H1 (cell line): ENCODE measurements at regions not wholly inside any gene's neighbourhood (a gene's known extent, or its start where the extent isn't known, plus 50 kb on each side); places are given as distances from the start of the nearest gene placed in this dataset.

ENCODE experiments used
- CTCF ChIA-PET: fragments of 300-600 bp; sonication (Branson Sonifier 250); formaldehyde crosslinking; loops from one replicate; lab custom pipeline; 2021; ENCODE audit not compliant: partially characterized antibody; lab: Charles Lee
- POLR2A ChIA-PET: fragments of 300-600 bp; sonication (Branson Sonifier 250); formaldehyde crosslinking; loops from one replicate; lab custom pipeline; 2021; ENCODE audit warnings: inconsistent platforms; ENCODE audit not compliant: partially characterized antibody; lab: Charles Lee
- DNase-seq, 2 experiments: peaks; one replicate each; pipeline versions ENCODE4 v3.0.0 to v3.0.0-alpha.2; 2010 to 2022; ENCODE audit warnings: low spot score in 2 of 2, low read depth in 1 of 2, mixed read lengths in 1 of 2
- FAIRE-seq: peaks from 2 replicates; lab custom pipeline; 2011; peaks lifted over from hg19 to GRCh38; lab: Jason Lieb, UNC
- H2AFZ ChIP-seq: 2 replicates; pipeline ENCODE4 v1.8.1; 2012; ENCODE audit warnings: low read length, inconsistent platforms
- H2AK5ac ChIP-seq: 2 replicates; pipeline ENCODE4 v1.6.1; 2013; ENCODE audit warnings: low read depth, low read length
- H2BK120ac ChIP-seq: replicated peaks from 2 replicates; pipeline ENCODE3; 2013; ENCODE audit warnings: low read depth, low read length, inconsistent platforms
- H2BK12ac ChIP-seq: 2 replicates; pipeline ENCODE4 v1.6.1; 2013; ENCODE audit warnings: low read depth, low read length
- H2BK15ac ChIP-seq: 2 replicates; pipeline ENCODE4 v1.6.1; 2013; ENCODE audit warnings: low read length
- H2BK20ac ChIP-seq: 2 replicates; pipeline ENCODE4 v1.6.1; 2013; ENCODE audit warnings: low read length
- H2BK5ac ChIP-seq: 2 replicates; pipeline ENCODE4 v1.6.1; 2013; ENCODE audit warnings: low read depth, low read length
- H3K14ac ChIP-seq: 2 replicates; pipeline ENCODE4 v1.6.1; 2013; ENCODE audit warnings: inconsistent platforms; ENCODE audit not compliant: insufficient read length
- H3K18ac ChIP-seq: 2 replicates; pipeline ENCODE4 v1.6.1; 2013; ENCODE audit warnings: low read length; ENCODE audit errors: extremely low read depth
- H3K23ac ChIP-seq: 2 replicates; pipeline ENCODE4 v1.6.1; 2013; ENCODE audit warnings: inconsistent platforms; ENCODE audit not compliant: insufficient read length
- H3K23me2 ChIP-seq: 2 replicates; pipeline ENCODE4 v1.6.1; 2013; ENCODE audit warnings: low read depth, low read length
- H3K27ac ChIP-seq: 2 replicates; pipeline ENCODE4 v1.6.1; 2011; ENCODE audit warnings: low read depth, low read length, inconsistent platforms
- H3K27me3 ChIP-seq, 4 experiments: replicated peaks in 1 of 4; 1 replicate in 1 of 4; 2 replicates in 3 of 4; pipeline versions ENCODE4 v1.6.1 to v1.8.1; 2011 to 2013; ENCODE audit warnings: low read length in 3 of 4, mild to moderate bottlenecking in 3 of 4, inconsistent platforms in 2 of 4, mixed read lengths in 2 of 4, moderate library complexity in 1 of 4; ENCODE audit not compliant: control insufficient read depth in 3 of 4, insufficient read depth in 3 of 4; ENCODE audit errors: extremely low read depth in 1 of 4
- H3K36me3 ChIP-seq, 4 experiments: 2 replicates each; pipeline versions ENCODE4 v1.6.1 to v1.8.1; 2011 to 2013; ENCODE audit warnings: mild to moderate bottlenecking in 4 of 4, low read length in 3 of 4, moderate library complexity in 2 of 4, control low read depth in 1 of 4, inconsistent platforms in 1 of 4; ENCODE audit not compliant: insufficient read depth in 4 of 4, control insufficient read depth in 2 of 4
- H3K4ac ChIP-seq: replicated peaks from 2 replicates; pipeline ENCODE3; 2013; ENCODE audit warnings: low read length, low read depth, mixed read lengths, inconsistent platforms; ENCODE audit not compliant: insufficient read length
- H3K4me1 ChIP-seq, 4 experiments: replicated peaks in 1 of 4; 1 replicate in 1 of 4; 2 replicates in 3 of 4; pipeline versions ENCODE4 v1.6.1 to v1.8.1; 2011 to 2013; ENCODE audit warnings: low read length in 3 of 4, inconsistent platforms in 2 of 4, mixed read lengths in 1 of 4; ENCODE audit not compliant: insufficient read depth in 4 of 4, control insufficient read depth in 3 of 4
- H3K4me2 ChIP-seq, 2 experiments: 2 replicates each; pipeline versions ENCODE4 v1.6.1 to v1.8.1; 2011 to 2013; ENCODE audit warnings: low read depth in 2 of 2, low read length in 2 of 2, control low read depth in 1 of 2, inconsistent platforms in 1 of 2, mild to moderate bottlenecking in 1 of 2; ENCODE audit not compliant: insufficient read depth in 1 of 2
- H3K4me3 ChIP-seq, 4 experiments: fragments of 200-600, 300-600 bp in 1 of 4; sonication (generic), shearing (Covaris generic), sonication (Bioruptor Twin) in 1 of 4; 2 replicates each; pipeline versions ENCODE4 v1.5.1 to v1.8.1; 2011 to 2016; ENCODE audit warnings: low read length in 4 of 4, low read depth in 3 of 4, control low read depth in 2 of 4, inconsistent platforms in 2 of 4, mild to moderate bottlenecking in 2 of 4, mixed read lengths in 1 of 4, moderate library complexity in 1 of 4; ENCODE audit not compliant: insufficient read depth in 2 of 4; ENCODE audit errors: extremely low read depth in 1 of 4
- H3K56ac ChIP-seq: replicated peaks from 2 replicates; pipeline ENCODE3; 2013; ENCODE audit warnings: low read depth, mild to moderate bottlenecking, mixed read lengths, low read length, inconsistent platforms; ENCODE audit not compliant: insufficient read length
- H3K79me1 ChIP-seq: 2 replicates; pipeline ENCODE4 v1.6.1; 2013; ENCODE audit warnings: low read depth, low read length, control low read depth
- H3K79me2 ChIP-seq, 2 experiments: 2 replicates each; pipeline versions ENCODE4 v1.6.1 to v1.8.1; 2012 to 2013; ENCODE audit warnings: low read length in 2 of 2, mild to moderate bottlenecking in 2 of 2, inconsistent platforms in 1 of 2; ENCODE audit not compliant: insufficient read depth in 2 of 2, control insufficient read depth in 1 of 2
- H3K9ac ChIP-seq, 4 experiments: replicated peaks in 1 of 4; 1 replicate in 1 of 4; 2 replicates in 3 of 4; pipeline versions ENCODE4 v1.6.1 to v1.8.1; 2011 to 2013; ENCODE audit warnings: low read depth in 3 of 4, low read length in 3 of 4, control low read depth in 2 of 4, mild to moderate bottlenecking in 2 of 4, moderate library complexity in 2 of 4, inconsistent platforms in 1 of 4; ENCODE audit errors: extremely low read depth in 1 of 4
- H3K9me3 ChIP-seq, 2 experiments: 2 replicates each; pipeline versions ENCODE4 v1.6.1 to v1.8.1; 2012 to 2013; ENCODE audit warnings: mild to moderate bottlenecking in 2 of 2, moderate library complexity in 2 of 2, control low read depth in 1 of 2, inconsistent platforms in 1 of 2, low read depth in 1 of 2, low read length in 1 of 2, mixed read lengths in 1 of 2; ENCODE audit not compliant: insufficient read depth in 2 of 2
- H4K20me1 ChIP-seq, 2 experiments: replicated peaks in 1 of 2; 2 replicates each; pipeline versions ENCODE3 to v1.8.1; 2011 to 2013; ENCODE audit warnings: inconsistent platforms in 2 of 2, low read length in 2 of 2, mild to moderate bottlenecking in 1 of 2; ENCODE audit not compliant: insufficient read depth in 2 of 2, control insufficient read depth in 1 of 2
- H4K5ac ChIP-seq: 2 replicates; pipeline ENCODE4 v1.6.1; 2013; ENCODE audit warnings: low read length, low read depth, mixed read lengths, inconsistent platforms; ENCODE audit not compliant: insufficient read length
- H4K8ac ChIP-seq: 2 replicates; pipeline ENCODE4 v1.8.0; 2013; ENCODE audit warnings: mild to moderate bottlenecking, moderate library complexity, low read length, inconsistent platforms; ENCODE audit not compliant: insufficient read depth; ENCODE audit errors: extremely low read depth
- H4K91ac ChIP-seq: replicated peaks from 2 replicates; pipeline ENCODE3; 2013; ENCODE audit warnings: low read length, mixed read lengths, inconsistent platforms; ENCODE audit not compliant: insufficient read length
- BCL11A ChIP-seq, 2 experiments: IDR thresholded peaks; one replicate each; pipeline ENCODE4 v1.6.1; 2011; ENCODE audit warnings: low read depth in 2 of 2, low read length in 2 of 2, mild to moderate bottlenecking in 2 of 2
- CHD1 ChIP-seq: IDR thresholded peaks from 2 replicates; pipeline ENCODE4 v1.6.1; 2012; ENCODE audit warnings: low read depth, low read length, improper control_type of control experiment
- EGR1 ChIP-seq: IDR thresholded peaks from 2 replicates; pipeline ENCODE4 v1.6.1; 2011; ENCODE audit warnings: low read depth, low read length, borderline replicate concordance
- EP300 ChIP-seq, 2 experiments: IDR thresholded peaks; 1 replicate in 1 of 2; 2 replicates in 1 of 2; pipeline ENCODE4 v1.6.1; 2011 to 2012; ENCODE audit warnings: low read depth in 2 of 2, low read length in 2 of 2, mild to moderate bottlenecking in 2 of 2, borderline replicate concordance in 1 of 2, inconsistent platforms in 1 of 2, moderate library complexity in 1 of 2
- EZH2 ChIP-seq: fragments of 200-600 bp; sonication (generic); IDR thresholded peaks from 2 replicates; pipeline ENCODE4 v1.7.1; 2012; ENCODE audit warnings: low read depth, mild to moderate bottlenecking, moderate library complexity, low read length, inconsistent platforms; ENCODE audit not compliant: severe bottlenecking
- FOSL1 ChIP-seq: IDR thresholded peaks from 2 replicates; pipeline ENCODE4 v1.6.1; 2011; ENCODE audit warnings: mild to moderate bottlenecking, low read depth, low read length, moderate library complexity; ENCODE audit not compliant: insufficient read depth
- HDAC2 ChIP-seq, 2 experiments: fragments of 300-600 bp in 1 of 2; sonication (generic) in 1 of 2; IDR thresholded peaks; 2 replicates each; pipeline ENCODE4 v1.6.1; 2011 to 2012; ENCODE audit warnings: low read depth in 2 of 2, low read length in 2 of 2, mild to moderate bottlenecking in 2 of 2, moderate library complexity in 2 of 2, borderline replicate concordance in 1 of 2, inconsistent platforms in 1 of 2
- JUN ChIP-seq: IDR thresholded peaks from 2 replicates; pipeline ENCODE4 v1.6.1; 2011; ENCODE audit warnings: low read depth, mild to moderate bottlenecking, improper control_type of control experiment, low read length
- KDM5A ChIP-seq: fragments of 200-600 bp; IDR thresholded peaks from 2 replicates; pipeline ENCODE4 v1.7.1; 2012; ENCODE audit warnings: mild to moderate bottlenecking, low read length, inconsistent platforms, mixed read lengths
- NRF1 ChIP-seq: IDR thresholded peaks from 2 replicates; pipeline ENCODE4 v1.6.1; 2011; ENCODE audit warnings: mild to moderate bottlenecking, low read depth, low read length, improper control_type of control experiment
- POLR2AphosphoS5 ChIP-seq: IDR thresholded peaks from 2 replicates; pipeline ENCODE4 v1.6.1; 2011; ENCODE audit warnings: low read depth, low read length
- SIRT6 ChIP-seq: IDR thresholded peaks from one replicate; pipeline ENCODE4 v1.7.1; 2012; ENCODE audit warnings: low read length, inconsistent platforms
- YY1 ChIP-seq: IDR thresholded peaks from 2 replicates; pipeline ENCODE4 v1.6.1; 2011; ENCODE audit warnings: low read depth, mild to moderate bottlenecking, low read length
- WGBS, 2 experiments: shearing (Covaris generic) in 1 of 2; methylation state at CpG; one replicate each; pipeline versions ENCODE4 v1.1.6 to v1.1.7; 2013 to 2015; ENCODE audit warnings: low lambda C conversion rate in 2 of 2, mixed read lengths in 2 of 2, inconsistent platforms in 1 of 2, low coverage in 1 of 2, missing lambda C conversion rate in 1 of 2; ENCODE audit not compliant: insufficient replicate concordance in 2 of 2, insufficient coverage in 1 of 2, insufficient read length in 1 of 2; ENCODE audit errors: extremely low coverage in 1 of 2, missing lambda C conversion rate in 1 of 2; 5-methylcytosine and 5-hydroxymethylcytosine counted together

DNA sequence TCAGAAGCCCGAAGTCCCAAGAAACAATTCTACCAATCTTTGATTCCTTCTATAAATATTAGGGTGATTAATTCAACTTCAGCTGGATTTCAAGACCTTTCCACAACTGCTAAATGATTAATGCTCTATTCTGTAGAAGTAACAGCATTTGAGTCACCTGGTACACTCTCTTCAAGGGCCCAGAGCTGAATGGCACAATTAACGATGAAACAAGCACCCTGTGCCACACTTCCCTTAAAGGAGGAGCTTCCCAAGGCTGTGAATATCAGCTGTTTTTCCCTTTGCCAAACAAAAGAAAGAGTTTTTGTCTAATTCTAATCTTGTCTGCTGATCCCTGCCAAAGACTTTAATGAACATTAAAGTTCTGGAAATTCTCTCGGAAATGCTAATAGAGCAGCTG is 56.0 kb downstream of the BOD1L2 start:
- Histone ChIP-seq H2BK120ac (no peak overlapping the region), H2BK15ac (no peak overlapping the region), H2BK5ac (no peak overlapping the region), H4K8ac (no peak overlapping the region), H2BK20ac (no peak overlapping the region), H3K4me3 (no peak overlapping the region), H2AK5ac (no peak overlapping the region), H3K23me2 (no peaks in the 10 kb centered on the region), H3K9me3 (no peaks in the 10 kb centered on the region), H3K79me2 (no peaks in the 10 kb centered on the region), H3K9ac (no peak overlapping the region), H3K4me1 (peaks cover 0 to 9% (median 4%) of the 10 kb centered on the region in 4 experiments; a peak in 4 of 7 replicates), H4K5ac (no peak overlapping the region), H3K27me3 (no peaks in the 10 kb centered on the region; a peak in 1 of 7 replicates), H3K79me1 (no peaks in the 10 kb centered on the region), H3K18ac (no peak overlapping the region), H2BK12ac (no peak overlapping the region), H4K20me1 (no peaks in the 10 kb centered on the region), H3K56ac (no peak overlapping the region), H3K27ac (no peak overlapping the region), H3K23ac (no peak overlapping the region), H3K14ac (no peak overlapping the region), H2AFZ (no peak overlapping the region), H3K4ac (no peak overlapping the region), H4K91ac (no peak overlapping the region), H3K36me3 (no peaks in the 10 kb centered on the region), H3K4me2 (no peak overlapping the region)
- no peak for FAIRE-seq
- WGBS, 2 experiments: 84% methylated on average over 3 of the region's 3 CpGs; no CpG with 5 or more reads in 1 of the 2 experiments
- ChIA-PET POLR2A (no interaction called here), CTCF (interaction anchor here (1.2 kb wide), 1 partner anchor 29 kb away, joined by 5 read pairs; no protein-coding TSS in a partner anchor)
- no peak for DNase-seq
- TF ChIP-seq CHD1: no peak
- no peak for TF ChIP-seq KDM5A
- no peak for TF ChIP-seq YY1
- TF ChIP-seq EGR1: no peak
- TF ChIP-seq NRF1: no peak
- no peak for TF ChIP-seq EZH2
- no peak for TF ChIP-seq FOSL1
- no peak for TF ChIP-seq SIRT6
- no peak for TF ChIP-seq HDAC2 (IDR thresholded peaks at IDR 0.05; ENCODE audit: borderline replicate concordance in 1 of 2, low read depth in 2 of 2, low read length in 2 of 2)
- TF ChIP-seq POLR2AphosphoS5: no peak
- TF ChIP-seq JUN: no peak
- no peak for TF ChIP-seq EP300 (IDR thresholded peaks at IDR 0.05; ENCODE audit: borderline replicate concordance in 1 of 2, low read depth in 2 of 2, low read length in 2 of 2)
- TF ChIP-seq BCL11A (IDR thresholded peaks at IDR 0.05; ENCODE audit: low read depth in 2 of 2, low read length in 2 of 2): no peak
